GM08714 (cell line): ENCODE measurements at regions not wholly inside any gene's neighbourhood (a gene's known extent, or its start where the extent isn't known, plus 50 kb on each side); places are given as distances from the start of the nearest gene placed in this dataset.

Experiments used
- H3K4me3 ChIP-seq: fragments of 200-500 bp; sonication (Bioruptor generic); 2 replicates; pipeline ENCODE4 v1.5.1; 2014; ENCODE audit warnings: mild to moderate bottlenecking, low read length, inconsistent platforms
- ZNF274 ChIP-seq: IDR thresholded peaks from 2 replicates; pipeline ENCODE4 v1.6.1; 2012; ENCODE audit warnings: mild to moderate bottlenecking, low read depth, low read length

DNA sequence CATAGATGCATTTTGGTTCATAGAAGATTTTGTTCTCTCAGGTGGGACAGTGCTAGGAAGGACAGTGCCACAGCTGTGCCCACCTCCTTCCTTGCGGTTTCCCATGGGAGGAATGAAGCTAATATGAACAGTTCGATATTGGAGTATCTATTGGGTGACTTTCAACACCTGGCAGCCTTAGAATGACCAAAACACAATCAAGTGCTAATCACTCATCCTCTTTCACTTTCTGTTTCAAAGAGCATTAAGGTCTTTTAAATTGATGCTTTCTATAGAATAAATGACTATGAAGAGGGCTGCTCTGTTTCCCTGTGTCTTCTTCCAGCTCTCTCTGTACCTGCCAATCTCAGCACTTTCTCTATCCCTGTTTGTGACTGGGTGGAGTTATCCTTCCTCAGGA is 784.0 kb downstream of the MRPL39 start:
- H3K4me3 ChIP-seq = no peak overlapping the region
- no peak for TF ChIP-seq ZNF274

DNA sequence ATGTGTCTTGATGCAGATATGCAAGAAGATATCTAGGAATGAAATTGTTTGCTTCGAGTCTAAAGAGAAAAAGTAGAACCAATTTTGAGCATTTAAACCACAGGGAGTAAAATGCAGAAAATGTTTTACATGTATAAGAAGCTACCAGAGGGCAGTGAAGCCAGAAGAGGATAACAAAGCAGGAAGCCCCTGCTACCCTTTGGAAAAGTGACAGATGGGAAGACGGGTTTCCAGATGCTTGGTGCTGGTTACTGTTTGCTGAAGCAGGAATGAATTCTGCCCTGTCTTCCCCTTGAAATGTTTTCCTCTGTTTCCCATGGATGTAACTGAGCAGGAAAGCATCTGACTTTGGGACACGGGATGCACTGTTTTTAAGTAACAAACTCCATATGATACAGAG is 822.2 kb downstream of the MRPL39 start:
- H3K4me3 ChIP-seq = no peak overlapping the region
- no peak for TF ChIP-seq ZNF274

DNA sequence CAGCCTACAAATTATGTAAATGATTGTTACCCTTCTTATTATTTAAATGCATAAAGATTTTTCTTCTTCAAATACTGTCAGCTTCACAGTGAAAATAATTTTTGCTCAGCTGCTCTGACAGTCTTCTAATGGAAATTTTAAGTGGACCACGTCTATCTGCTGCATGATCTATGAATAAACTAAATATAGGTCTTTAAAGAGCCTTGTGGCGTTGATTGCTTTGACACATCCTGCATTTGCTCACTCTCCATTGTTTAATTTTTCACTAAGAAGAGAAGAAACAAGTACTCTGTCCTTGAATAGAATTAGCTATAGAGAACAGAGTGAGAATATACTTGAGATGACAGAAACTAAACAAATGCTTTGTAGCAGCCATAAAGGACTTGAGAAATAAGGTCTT is 826.1 kb downstream of the MRPL39 start:
- H3K4me3 ChIP-seq = no peak overlapping the region
- TF ChIP-seq ZNF274 = no peak

DNA sequence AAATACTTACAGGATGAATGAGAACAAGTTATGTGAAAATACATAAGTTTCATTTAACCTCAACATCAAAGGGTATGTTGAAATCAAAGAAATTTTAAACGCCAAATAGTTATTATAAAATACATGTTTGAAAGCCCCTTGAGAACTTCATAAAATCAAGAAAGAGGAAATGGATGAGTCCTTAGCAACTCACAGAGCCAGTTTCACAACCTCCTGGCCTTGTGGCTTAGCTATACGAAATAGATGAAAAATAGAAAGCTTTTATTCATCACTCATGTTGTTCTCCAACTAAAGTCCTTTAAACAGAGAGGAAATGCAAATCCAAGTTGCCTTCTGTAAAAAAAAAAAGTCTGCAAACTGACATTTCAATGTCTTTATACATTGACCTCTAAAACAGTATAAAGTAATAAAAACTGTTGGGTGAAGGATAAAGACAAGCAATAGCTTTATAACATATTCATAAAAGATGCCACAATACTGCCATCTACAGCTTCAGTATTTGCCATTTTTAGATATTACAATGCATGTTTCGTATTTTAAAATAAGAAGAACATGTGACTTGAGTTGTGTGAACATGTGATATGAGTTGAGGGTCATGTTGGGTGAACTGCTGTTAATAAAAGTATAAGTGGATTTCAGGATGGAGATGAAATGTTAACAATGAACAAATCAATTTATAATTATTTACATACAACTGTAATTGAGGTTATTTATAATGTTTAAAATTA is 847.8 kb downstream of the MRPL39 start:
- H3K4me3 ChIP-seq = no peak overlapping the region
- TF ChIP-seq ZNF274 = no peak

DNA sequence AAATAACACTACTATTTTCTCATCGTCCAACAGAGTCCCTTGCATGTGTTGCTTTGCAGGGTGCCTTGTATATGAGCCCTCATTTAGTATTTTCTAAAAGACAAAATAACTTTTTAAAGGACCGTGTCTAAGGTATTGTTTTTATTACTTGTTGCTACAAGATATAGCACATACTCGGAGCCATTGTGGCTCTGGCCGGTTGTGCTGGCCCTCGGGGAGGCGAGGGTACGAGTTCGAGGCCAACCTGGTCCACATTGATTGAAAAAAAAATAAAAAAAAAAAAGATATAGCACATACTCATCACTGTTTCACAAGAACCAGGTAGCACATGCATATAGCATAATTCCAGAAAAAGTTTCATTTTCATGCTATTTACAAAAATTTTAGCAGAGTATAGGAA is 869.2 kb downstream of the MRPL39 start:
- no peak for TF ChIP-seq ZNF274
- no peak overlapping the region for H3K4me3 ChIP-seq

DNA sequence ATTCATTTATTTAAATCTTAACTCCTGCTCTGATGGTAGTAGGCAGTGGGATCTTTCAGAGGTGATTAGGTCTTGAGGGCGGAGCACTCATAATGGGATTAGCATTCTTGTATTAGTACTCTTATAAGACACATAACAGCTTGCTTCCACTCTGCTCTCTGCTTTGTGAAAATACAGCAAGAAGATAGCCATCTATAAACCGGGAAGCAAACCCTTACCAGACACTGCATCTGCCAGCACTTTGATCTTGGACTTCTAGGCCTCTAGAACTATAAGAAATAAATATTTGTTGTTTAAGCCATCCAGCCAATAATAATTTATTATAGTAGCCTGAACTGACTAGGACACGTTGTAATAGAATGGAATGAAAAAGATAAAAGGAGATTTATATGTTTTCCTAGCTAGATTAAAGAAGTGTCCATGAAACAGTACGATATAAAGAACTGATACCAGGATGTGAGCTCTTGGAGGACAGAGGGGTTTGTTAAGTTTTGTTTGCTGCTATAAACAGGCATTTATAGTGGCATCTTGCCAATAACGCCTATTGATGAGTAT is 869.9 kb downstream of the MRPL39 start:
- no peak for TF ChIP-seq ZNF274
- H3K4me3 ChIP-seq = no peak overlapping the region

DNA sequence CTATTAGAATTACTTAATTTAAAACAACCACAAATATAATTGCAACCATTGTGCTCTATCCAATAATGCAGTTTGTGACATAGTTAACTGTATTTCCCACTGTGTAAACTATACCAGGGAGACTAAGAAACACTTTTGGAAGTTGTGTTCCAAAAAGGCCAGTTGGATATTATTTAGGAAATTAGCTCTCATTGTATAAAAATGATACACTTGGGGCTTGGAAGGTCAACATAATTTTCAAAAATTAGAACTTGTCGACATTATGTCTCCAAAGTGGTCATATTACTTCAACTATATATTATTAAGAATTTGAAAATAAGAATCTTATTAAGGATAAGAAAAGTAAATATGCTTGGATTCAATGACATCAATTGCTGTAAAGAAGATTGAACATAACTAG is 876.6 kb downstream of the MRPL39 start:
- TF ChIP-seq ZNF274 = no peak
- no peak overlapping the region for H3K4me3 ChIP-seq

DNA sequence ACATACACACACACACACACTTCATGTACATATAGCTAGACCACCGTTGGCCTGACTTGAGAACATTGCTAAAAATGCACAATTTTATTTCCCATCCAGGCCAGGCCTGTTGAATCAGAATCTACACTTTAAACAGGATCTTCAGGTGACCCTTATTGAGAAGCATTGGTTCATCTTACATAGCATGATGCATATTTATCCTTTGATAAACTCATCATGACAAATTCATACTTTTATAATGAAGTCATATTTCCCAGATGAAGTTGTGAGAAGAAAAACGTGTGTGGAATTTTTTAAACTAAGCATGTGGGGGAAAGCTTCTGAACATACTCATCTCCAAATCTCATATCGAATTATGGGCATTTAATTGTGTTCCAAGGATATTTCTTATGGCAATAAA is 877.7 kb downstream of the MRPL39 start:
- TF ChIP-seq ZNF274 = no peak
- H3K4me3 ChIP-seq = no peak overlapping the region

DNA sequence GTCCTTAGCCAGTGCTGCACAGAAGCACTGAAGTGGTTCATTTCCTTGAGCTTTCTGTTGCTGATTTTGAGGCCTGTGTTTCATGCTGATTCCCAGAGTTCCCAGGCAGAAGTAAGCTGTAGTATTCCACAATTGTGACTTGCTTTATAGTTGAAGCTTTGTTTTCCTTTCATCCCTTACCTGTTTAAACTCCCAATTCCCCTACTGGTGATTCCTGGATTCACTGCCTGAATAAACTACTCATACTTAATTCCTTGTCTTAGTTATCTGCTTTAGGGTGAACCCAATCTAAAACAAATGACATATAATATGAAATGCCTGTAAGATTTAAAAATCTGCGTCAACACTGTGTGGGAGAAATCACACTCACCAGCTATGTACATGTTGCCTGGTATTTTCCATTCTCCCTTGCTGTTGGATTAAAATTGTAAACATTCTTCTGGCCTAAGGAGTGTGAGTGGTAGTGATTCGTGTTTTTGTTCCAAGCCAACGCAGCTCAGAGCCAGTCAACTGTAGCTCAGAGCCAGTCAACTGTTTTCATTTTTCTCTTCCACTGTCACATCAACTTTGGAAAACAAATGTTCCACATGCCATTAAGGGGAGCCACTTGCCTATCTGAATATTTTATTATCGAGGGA is 879.4 kb downstream of the MRPL39 start:
- no peak for TF ChIP-seq ZNF274
- H3K4me3 ChIP-seq = no peak overlapping the region

DNA sequence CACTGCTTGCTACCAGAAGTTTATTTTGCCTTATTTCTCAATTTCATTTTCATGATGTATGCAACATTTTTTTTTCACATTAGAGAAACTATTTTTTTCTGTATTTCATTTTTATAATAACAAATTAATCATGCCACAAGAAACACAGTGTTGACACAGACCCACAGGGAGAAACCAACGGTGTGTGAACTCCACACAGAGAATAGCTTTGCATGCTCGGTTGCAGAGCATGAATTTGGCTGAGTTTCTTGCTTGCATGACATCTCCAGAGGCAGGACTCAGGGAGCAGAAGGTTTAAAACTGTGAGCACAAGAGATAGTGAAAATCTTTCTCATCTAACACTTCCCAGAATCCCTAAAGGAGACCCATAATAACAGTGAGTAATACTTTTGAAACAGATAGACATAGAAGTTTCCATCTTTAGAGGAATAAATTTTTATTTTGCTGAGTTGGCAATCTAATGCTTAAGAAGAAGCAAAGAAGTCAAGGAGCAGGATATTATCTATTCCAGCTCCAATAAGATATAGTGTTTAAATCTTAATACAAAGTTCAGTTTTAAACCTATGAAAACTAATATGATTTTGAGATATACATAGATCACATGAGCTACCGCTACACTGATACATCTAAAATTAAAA is 890.9 kb downstream of the MRPL39 start:
- TF ChIP-seq ZNF274 = no peak
- no peak overlapping the region for H3K4me3 ChIP-seq

DNA sequence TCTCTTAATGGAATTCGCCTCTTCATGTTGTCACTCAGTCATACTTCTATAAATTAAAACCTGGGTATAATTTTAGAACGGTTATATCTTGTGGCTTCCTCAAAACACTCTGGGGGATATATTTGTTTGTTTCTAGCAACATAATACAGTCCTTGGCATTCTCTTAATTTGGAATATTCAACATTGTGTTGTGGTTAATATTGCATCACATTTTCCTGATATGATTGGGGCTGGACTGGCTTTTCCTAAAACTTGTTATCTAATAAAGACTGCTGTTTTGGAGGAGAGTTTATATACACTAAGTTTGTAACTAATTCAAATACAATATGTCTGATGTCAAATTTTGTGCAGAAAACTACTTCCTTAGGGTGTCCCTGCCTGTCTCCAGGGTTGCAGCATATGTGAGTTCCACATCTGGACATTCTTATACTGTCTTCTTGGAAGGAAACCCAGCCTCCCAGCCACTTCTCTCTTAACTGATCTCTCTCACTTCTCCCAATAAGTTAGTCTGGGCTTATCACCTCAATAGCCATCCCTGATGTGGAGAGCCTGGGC is 892.6 kb downstream of the MRPL39 start:
- no peak for TF ChIP-seq ZNF274
- H3K4me3 ChIP-seq = no peak overlapping the region

DNA sequence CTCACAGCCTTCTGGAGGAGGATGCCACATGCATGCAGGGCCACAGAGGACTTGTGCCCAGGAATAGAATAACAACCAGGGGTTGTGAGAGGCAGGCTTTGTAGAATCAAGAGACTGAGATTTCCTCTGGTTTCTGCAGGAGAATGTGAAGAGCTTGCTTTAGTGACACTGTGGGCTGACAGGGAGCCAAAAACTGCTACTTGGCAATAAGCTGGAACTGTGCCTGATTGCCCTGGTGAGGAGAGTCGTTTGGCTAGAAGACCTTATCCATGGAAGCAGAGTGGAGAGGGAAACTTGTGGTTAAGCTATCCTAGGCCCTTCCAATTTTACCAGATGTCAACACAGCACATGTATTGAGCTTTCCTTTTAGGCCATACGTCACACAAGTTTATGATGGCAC is 902.1 kb downstream of the MRPL39 start:
- TF ChIP-seq ZNF274 = no peak

DNA sequence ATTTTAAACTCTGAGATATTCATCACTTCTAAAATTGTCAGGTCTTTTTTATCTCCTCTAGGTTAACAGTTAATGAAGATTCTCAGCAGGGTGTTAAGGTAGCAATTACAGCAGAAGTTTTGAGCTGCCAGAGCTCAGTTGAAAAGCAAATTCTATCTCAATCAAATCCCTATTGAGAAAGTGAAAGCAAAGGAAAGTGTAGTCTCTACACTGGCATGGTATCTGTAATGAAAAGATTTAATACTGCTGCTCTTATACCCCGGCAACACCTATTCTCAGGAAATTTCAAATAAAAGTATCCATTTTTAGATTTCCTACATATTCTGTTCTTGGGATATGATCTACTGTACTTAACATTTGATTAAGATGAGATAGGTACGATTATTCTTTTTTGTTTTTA is 913.5 kb downstream of the MRPL39 start:
- no peak overlapping the region for H3K4me3 ChIP-seq
- TF ChIP-seq ZNF274 = no peak

More for the DNA sequence above, 902.1 kb downstream of the MRPL39 start:
- no peak overlapping the region for H3K4me3 ChIP-seq

DNA sequence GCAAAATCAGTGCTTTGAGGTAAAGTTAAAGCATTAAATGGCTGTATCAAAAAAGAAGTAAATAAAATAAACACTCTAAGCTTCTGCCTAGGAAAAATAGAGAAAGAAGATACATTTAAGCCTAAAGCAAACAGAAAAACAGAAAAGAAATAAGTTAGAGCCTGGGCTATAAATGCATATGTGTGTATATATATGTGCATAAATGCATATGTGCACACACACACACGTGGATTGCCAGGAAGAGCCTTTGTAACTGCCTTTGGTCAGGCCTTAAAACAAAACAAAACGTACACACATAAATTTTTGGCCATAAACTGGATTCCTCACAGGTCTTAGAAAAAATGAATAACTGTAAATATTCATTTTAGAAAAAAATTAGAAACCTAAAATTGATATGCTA is 925.8 kb downstream of the MRPL39 start:
- no peak for TF ChIP-seq ZNF274

DNA sequence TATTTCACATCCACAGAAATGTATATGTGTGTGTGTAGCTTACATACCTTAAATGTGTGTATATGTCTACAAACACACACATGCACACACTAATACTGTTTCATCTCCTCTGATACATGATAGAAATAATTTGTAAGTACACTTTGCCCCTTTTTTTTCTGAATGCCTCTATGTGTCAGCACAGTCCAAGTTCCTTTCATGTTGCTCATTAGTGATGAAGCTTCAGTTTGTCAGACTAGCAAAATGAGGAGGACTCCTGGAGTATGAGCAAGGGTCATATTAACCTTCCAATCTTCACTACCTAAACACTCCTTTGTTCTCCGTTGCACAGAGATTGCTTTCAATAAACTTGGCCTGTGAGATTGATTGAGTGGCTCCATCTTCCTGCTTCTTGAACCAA is 935.4 kb downstream of the MRPL39 start:
- H3K4me3 ChIP-seq = no peak overlapping the region
- TF ChIP-seq ZNF274 = no peak

More for the DNA sequence above, 925.8 kb downstream of the MRPL39 start:
- no peak overlapping the region for H3K4me3 ChIP-seq

DNA sequence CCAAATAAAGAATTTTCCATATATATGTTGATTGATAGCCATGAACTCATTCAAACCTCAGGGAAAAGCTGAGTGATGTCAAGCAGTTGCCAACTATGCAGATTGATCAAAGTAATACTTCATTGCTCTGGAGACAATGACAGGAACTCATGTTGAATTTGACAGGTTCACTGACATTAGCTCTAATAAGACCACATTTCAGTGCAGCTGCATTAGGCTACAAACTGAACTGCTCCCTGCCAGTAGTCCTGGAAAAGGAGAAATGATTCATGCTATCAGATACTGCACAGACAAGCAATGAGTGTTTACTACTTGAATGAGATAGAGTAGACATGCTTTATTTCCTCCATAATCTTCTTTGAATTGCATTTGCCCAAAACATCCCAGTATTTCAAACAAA is 948.4 kb downstream of the MRPL39 start:
- H3K4me3 ChIP-seq = no peak overlapping the region
- no peak for TF ChIP-seq ZNF274
